ENCODE measurements at regions not wholly inside any gene's neighbourhood (a gene's known extent, or its start where the extent isn't known, plus 50 kb on each side); places are given as distances from the start of the nearest gene placed in this dataset.

DNA sequence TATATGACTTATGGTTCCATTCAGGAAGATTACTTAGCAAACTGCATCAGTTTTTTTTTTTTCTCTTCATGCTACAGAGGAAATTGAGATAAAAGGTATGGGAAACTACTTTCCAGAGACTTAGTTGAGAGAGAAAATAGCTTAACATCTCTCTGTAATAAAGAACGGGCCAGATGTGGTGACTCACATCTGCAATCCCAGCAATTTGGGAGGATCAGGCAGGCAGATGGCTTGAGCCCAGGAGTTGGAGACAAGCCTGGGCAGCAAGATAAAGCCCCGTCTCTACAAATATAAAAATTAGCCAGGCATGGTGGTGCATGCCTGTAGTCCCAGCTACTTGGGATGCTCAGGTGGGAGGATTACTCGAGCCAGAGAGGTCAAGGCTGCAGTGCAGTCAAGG, 271.2 kb upstream of the TENM3 start:
- DNase-seq (ENCODE audit: low read depth), result peak; percentile 35

DNA sequence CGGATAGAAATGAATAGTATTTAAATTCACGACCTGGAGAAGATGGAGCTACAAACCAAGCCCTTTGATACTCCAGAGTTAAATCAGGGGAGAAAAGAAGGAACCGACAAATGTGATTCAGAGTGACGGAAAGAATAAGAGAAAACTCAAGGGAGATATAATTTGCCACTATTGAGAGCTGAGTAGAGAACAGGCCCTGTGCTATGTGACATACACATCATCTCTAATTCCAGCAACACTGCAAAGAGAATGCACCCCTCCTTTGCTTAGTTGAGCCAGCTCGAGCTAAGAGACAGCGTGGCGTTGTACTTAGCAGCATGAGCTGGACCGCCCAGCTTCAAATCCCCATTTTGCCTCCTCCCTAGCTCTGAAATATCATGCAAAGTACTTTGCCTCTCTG, 266.4 kb upstream of the TENM3 start:
- DNase-seq (ENCODE audit: low read depth), result no peak

DNA sequence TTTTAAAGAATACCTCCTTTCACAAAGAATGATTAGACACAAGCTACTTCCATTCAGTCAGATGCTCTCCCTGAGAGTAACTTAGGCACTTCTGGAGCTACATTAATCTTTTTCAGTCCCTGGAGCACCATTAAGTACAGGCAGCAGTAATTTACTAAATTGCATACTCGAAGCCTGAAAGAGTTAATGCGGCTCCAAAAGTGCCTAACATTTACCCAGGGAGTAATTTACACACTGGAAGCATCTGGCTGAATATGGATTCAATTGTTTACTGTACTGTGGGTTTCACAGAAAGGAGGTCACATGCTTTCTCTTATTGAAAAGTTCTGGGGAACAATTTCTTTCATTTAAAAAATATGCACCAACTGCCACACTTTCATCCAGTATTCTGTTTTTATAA, 260.8 kb upstream of the TENM3 start:
- no peak for DNase-seq (ENCODE audit: low read depth)

DNA sequence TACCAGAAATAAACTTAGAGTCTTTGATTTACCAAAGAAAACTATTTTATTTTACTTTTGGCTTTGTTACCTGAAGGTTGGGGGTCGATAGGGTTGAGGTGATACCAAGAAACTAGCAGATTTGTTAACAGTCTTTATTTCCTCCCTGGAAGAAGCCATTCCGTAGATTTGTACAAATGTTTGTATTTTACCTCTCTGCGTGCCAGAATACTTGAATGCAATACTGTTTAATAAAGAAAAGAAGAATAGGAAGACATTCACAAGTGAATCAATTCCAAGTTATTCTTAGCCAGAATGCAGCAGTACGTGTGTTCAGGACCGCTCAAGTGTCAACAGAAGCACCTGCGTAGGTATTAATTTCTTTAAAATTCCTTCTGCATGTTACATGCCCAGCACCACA, 260.3 kb upstream of the TENM3 start:
- no peak for DNase-seq (ENCODE audit: low read depth)

DNA sequence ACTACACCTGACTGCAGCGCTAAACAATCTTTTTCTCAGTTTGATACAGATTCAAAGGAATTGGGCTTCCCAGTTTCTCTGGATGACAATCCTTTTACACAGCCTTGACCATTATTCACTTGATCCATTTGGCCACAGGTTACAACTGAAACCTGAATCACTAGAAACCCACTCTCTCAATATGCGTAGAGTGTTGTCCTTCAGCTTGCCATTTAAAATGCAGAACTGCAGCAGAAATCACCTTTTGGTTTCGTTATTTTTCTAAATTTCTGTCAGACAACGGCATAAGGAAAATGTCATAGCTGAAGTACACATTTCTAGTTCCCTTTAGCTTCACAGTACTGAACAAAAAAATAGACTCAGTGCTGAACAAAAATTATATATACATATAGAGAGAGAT, 255.8 kb upstream of the TENM3 start:
- DNase-seq (ENCODE audit: low read depth), result no peak

DNA sequence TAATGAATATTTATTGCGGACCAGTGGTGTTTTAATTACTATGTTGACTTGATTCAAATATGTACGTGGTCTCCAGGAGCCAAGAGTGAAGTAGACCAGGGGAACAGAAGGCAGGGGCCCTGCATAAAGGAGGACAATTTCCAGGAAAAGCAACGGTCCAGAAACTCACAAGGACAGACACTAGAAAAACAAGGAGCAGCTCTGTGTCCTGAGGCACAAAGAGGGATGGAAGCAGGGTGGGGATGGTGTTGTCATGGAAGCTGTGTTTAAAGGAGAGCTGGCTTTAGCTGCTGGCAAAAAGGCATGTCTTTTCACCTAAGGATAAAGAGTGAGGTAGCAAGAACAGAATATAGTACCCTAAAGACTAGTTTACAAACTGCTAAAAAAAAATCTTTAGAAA, 254.1 kb upstream of the TENM3 start:
- no peak for DNase-seq (ENCODE audit: low read depth)

DNA sequence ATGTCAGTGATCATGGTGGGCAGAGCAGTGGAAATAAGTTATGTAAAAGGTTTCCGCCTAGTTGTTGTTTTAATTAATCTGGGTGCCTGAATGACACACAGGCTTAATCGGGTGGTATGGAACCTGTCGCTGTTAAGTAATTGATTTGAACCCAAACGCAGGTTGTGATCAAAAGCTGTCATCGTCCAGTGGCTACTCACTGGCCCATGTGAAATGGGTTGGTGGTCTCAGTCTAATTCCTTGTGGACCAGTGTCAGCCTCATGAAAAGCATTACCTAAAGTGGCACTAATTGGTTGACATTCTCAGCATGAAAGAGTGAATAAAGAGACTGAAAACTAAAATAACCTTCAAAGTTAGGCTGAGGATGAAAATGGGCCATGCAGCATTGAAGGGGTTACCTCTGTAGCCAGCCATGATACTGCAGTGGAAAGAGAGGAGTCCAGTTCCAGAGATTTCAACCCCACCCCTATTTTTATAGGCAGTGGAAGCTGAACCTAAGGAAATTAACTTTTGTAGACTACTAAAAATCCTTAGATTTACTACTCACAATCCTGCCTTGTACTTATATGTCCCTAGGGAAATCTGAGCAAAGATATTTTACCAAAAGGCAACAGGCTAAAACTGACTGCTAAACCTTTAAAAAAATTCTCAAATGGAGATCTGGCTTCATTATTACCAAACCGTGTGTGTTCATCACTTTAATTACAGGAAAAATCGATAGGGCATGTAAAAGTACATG, 251.7 kb upstream of the TENM3 start:
- DNase-seq (ENCODE audit: low read depth), result no peak

DNA sequence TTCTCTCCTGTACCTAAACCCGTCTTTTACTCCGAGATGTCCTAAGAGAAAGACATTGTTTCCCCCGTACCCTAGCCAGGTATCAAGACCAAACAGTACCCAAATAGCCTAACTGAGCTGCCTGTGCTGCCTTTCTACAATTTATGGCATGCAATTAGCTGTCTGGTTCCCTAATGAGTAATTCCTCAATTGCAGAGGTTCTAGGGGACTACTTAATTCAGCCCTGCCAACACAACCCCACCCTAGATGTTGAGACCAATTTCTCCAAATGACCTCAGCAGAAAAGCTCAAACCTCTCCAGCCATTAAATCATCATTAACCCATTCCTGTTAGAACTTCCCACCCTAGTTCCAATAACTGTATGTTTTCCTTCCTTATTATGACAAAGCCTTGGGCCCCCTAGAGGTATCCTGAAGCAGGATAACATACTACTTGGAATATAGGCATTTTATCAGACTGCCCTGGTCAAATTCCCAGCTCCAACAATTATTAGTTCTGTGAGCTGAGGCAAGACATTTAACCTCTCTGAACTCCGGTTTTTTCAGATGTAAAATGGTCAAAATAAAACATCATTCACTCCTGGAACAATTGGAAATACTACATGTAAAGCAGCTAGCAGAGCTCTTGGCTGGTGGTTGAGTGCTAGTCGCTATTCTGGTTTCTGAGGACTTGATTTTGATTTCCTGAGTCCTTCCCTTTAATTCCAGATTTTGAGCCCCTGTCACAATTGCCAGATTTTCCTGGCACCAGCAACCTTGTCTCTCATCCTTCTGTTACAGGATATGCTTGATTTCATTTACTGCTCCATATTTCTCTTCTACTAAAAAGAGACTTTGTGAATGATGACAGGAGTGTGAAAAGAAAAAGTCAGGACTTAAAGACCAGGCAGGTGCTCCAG, 244.6 kb upstream of the TENM3 start:
- DNase-seq (ENCODE audit: low read depth), result no peak

DNA sequence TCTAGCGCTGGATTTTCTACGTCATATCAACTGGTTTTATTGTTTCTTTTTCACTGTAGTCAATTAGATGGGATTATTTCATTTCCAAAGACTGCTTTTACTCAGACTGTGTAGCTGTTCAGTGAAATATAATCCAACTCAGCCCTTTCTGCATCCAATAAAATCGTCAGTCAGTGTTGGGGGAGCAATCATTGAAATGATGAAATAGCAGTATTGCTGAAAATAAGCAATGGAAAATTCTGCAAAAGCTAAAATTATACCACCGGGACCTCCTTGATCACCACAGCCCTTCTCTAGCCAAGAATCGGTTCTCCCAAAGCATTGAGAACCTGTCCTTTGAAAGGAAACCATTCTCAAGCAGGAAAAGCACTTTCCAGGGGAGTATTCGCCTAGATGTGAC, 243.1 kb upstream of the TENM3 start:
- no peak for DNase-seq (ENCODE audit: low read depth)

DNA sequence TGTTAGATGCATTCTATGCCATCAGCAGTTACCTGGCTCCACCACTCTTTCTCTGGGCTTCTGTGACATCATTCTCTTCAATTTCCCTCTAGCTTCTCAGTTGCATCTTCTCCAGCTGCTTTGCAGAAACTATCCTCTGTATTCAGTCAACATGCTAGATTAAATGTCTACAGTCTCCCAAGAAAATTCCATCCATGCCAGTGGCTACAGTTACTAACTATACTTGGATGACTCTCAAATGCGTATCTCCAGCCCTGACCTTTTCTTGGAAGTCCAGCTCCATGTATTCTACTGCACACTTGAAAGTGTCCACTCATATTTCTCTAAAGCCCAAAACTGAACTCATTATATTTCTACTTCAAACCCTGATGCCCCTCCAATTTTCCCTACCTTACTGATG, 232.3 kb upstream of the TENM3 start:
- DNase-seq (ENCODE audit: low read depth), result peak; percentile 4

DNA sequence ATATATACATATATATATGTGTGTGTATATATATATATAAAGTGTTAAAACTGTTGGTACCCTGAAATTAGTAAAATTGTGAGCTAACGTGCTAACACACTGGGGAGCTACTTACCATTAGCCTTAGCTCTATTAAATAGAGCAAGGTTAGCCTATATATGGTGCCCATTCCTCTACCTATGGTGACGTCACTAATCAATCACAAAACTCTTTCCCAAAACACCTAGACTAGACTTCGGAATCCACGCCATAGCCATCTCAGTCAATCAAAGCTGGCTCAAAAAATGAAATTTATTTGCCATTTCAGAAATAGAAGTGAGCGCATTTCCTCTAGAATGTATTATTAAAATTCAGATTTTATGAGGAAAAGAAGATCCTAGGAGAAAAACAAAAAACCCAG, 229.0 kb upstream of the TENM3 start:
- no peak for DNase-seq (ENCODE audit: low read depth)

DNA sequence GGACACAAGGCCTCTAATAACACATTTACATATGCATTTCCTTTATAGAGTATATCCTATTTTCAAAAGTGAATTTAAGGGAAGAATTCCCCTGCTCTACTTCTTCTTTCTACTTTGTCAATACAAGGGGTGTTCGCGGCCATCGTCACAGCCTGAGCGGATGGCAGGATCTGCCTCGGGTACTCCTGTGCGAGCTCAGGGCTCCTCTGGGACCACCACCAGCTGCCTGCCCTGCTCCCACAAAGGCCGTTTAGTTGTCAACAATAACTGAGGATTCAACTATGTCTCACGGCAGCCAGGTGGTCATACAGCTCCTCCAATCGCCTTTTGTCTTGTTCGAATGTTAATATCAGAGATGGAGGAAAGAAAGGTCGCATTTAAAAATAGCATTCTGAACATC, 228.2 kb upstream of the TENM3 start:
- DNase-seq (ENCODE audit: low read depth), result no peak

DNA sequence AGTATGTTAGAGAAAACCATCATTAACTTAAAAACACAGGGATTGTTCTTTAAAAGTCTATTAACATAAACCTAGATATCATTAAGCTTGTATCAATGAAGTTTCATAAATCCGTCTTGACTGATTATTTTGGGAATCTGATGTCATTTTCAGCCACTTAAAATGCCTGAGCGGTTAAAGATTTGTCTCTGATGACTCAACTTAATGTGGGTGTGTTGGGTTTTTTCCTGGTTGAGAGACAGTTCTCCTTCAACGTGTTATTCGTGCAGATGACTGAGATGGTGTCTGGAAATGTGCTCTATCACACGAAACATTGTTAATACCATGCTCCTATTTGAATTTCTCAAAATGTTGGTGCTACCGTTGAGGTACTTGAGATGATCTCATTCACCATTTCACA, 227.3 kb upstream of the TENM3 start:
- peak; percentile 53 for DNase-seq (ENCODE audit: low read depth)

DNA sequence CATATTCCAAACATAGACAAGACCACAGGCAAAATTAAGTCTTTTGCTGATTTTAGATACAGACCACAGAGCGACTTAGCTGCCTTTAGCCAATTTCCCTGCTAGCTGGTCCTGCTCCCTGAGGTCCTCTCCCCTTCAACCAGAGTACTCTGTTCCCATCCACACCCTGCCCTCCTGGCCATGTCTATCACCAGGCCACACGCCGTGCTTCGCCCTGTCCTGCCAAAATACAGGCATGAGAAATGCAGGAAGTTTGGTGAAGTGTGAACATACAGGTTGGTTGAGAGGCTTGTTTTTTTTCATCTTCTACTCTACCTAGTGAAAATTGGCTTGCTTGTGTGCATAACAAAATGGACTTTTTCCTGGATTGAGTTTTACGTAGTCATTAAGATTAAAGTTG, 226.2 kb upstream of the TENM3 start:
- no peak for DNase-seq (ENCODE audit: low read depth)

DNA sequence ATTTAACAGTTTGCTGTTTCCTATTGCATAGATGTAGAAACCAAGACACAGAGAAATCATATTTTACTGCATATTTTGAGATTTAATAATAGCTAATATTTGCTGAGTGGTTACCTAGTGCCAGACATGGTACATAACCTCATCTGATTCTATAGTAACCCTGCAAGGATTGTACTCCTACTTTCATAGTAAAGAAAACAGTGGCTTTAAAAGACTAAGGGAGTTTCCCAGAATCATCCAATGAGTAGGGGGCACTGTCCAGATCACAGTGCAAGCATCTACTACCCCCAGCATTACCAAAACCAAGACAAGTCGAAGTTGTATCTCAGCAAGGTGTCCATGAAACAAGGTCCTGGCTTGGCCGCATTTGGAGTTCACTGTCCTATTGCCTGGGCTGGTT, 224.5 kb upstream of the TENM3 start:
- DNase-seq (ENCODE audit: low read depth), result no peak

DNA sequence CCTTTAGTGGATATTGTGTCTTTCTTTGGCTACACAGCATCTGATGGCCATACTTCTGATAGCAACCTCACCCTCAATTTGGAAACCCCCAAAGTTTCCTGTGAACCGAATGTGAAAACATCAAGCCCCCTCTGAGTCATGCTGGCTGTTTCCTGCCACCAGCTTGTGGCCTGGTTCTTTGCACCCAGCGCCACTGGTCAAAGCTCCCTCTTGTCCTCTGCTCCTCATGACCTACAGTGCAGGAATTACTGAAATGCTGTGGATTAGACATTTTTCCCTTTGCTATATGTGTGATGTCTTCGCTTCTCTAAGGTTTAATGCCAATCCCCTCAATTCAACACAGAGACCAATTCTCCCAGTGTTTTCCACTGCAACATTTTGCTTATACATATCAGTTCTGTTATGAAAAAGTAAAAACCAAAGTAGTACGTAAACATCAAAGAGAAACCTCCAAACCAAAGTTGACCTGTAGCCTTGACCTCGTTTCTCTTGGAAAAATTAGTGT, 224.0 kb upstream of the TENM3 start:
- DNase-seq (ENCODE audit: low read depth), result no peak

DNA sequence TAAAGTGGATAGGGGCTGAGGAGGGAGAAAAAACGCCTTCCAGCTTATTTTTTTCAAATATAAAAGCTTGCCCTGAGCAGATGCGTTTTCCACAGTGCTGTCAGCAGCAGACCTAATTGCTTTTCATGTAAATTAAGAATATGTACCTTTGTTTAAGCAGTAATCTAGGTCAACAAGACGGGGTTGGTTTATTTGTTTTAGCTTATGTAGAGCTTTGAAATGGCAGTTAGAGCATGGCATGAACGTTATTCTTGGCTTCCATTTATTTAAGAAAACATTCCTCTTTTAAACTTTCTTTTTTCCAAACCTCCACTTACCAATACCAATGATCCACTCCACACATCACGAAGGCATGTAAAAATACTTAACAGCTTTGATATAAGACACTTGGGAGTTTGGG, 220.3 kb upstream of the TENM3 start:
- no peak for DNase-seq (ENCODE audit: low read depth)

DNA sequence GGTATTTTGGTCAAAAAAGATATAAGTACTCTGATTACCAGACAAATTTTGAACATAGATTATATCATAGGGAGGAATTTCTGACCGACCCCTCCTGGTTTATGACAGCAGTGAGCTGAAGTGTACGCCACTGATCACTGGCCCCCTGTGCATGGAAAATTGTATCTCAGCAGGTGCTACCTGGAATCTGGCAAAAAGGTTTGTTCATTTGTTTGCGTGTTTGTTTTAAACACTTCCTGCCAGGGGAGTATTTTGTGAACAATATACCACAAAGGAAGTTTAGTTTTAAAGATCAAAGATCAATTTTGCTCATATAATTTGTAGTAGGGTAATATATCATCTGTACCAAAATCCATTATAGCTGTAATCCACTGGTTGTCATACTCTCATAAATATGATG, 219.7 kb upstream of the TENM3 start:
- DNase-seq (ENCODE audit: low read depth), result no peak

DNA sequence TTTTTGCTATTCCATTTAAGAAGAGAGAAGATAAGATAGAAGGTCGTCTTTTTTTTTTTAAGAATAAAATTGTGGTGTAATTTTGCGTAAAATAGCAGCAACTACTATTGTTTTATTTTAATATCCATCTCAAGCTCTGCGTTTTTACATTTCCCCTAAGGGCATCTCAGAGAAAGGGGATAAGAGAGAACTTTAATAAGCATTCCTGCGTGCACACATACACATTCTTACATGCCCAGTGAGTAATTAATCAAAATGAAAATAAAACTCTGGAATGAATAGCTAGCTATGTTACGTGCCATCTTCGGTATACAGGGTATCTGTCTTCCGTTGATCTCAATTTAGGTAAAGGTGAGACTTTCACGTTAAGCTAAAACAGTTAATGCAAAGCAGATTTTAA, 200.3 kb upstream of the TENM3 start:
- peak; percentile 34 for DNase-seq (ENCODE audit: low read depth)

DNA sequence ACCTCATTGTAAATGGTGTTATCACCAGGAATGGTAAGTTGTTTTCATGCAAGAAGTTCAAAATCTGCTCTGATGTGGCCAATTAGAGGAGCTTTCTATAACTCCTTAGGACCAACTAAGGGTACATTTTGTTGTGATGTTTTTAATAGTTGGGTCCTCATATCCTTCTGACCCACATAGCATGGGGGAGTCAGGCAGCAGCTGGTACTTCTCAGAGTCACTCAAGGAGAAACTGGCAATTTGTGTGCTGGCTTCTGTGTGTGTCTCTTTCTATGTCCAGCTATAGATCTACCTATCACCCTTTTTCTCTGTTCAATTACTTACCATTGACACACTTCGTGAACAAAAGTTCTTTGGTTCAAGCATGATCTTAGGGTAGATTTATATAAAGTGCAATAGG, 194.3 kb upstream of the TENM3 start:
- no peak for DNase-seq (ENCODE audit: low read depth)

DNA sequence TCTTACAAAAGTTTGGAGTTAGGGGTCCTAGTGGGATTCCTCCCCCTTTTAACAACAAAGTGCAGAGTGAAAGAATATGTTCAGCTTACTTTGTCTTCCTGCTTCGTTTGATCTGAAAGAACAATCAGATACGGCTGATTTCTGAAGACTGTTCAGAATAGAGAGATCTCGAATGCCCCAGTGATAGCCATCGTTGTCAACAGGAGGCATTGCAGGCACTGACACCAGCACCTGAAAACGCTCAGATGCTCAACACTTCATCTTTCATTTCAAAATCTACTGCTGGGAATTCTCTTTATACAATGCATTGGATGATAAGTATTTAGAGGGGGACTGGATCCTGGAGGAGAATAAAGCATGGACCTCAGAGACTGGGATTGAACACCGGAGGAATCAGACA, 186.3 kb upstream of the TENM3 start:
- no peak for DNase-seq (ENCODE audit: low read depth)

DNA sequence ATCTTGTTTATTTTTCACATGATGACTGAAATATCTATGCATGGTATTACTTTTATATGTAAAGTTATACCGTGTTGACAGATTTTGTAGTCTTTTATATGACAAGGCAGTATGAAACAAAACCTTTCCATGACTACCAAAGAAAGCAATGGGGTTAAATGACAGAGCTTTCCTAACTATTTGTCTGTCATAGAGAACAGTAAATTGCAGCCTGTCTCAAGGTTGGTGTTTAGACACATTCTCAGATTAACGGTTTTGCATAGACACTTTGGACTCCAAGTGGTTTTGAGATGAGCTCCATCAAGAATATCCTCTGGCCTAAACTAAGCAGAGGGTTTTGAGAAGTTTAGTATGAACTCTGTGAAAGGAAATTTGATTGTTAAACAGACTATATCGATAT, 180.7 kb upstream of the TENM3 start:
- DNase-seq (ENCODE audit: low read depth), result peak; percentile 18

DNA sequence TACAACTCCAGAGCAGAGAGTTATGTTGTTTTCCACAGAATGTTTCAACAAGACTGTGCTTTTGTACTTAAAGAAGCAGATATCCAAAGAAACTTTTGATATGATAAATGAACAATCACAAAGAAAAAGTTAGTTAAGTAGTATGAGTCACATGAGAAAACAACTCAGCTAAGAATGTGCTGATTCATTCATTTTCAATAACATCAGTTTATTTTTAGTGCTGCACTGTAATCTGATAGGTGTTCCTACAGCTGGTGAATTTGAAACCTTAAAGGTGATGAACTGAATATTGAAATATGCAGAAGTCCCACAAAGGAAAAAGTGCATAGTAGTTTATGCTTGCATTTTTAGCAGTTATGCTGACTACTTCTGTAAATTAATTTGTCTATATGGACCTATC, 180.3 kb upstream of the TENM3 start:
- peak; percentile 78 for DNase-seq (ENCODE audit: low read depth)
